HepG2 (cell line): ENCODE measurements at regions not wholly inside any gene's neighbourhood (a gene's known extent, or its start where the extent isn't known, plus 50 kb on each side); places are given as distances from the start of the nearest gene placed in this dataset.

Source experiments
- ATAC-seq: fragments of 200-7000 bp; cut with Tn5 transposase; 3 replicates; pipeline ENCODE4 v1.9.1; 2020; ENCODE audit warnings: mild to moderate bottlenecking, moderate library complexity
- BruUV-seq: library from RNA; stranded (reverse); fragments of 400-500 nt; replicated peaks from 2 replicates; lab custom pipeline; 2021; lab: Mats Ljungman, UMichigan
- CTCF ChIA-PET: fragments of 300-600 bp; formaldehyde crosslinking; extraction: SDS; loops from one replicate; lab custom pipeline; 2021; ENCODE audit warnings: low total read pairs, inconsistent platforms, low intra/inter-chr PET ratio; lab: Yijun Ruan, JAX
- POLR2A ChIA-PET: fragments of 350-600 bp; sonication (Branson Sonifier 250); formaldehyde crosslinking; loops from one replicate; lab custom pipeline; 2020; ENCODE audit warnings: antibody characterized with exemption, inconsistent platforms; lab: Yijun Ruan, JAX
- DNase-seq: peaks from one replicate; pipeline ENCODE4 v3.0.0-alpha.2; 2015; ENCODE audit warnings: low spot score
- FAIRE-seq: peaks from 3 replicates; lab custom pipeline; 2011; peaks lifted over from hg19 to GRCh38; lab: Jason Lieb, UNC
- H2AFZ ChIP-seq: one replicate; pipeline ENCODE4 v1.6.1; 2011; ENCODE audit warnings: low read length, inconsistent platforms
- H3K27ac ChIP-seq: fragments of 300-600 bp; 3 replicates; pipeline ENCODE4 v1.8.0; 2011; ENCODE audit warnings: mixed run types, mild to moderate bottlenecking, mixed read lengths, low read length, inconsistent platforms; ENCODE audit not compliant: insufficient read depth; ENCODE audit errors: extremely low read length
- H3K27me3 ChIP-seq, 2 experiments: fragments of 200-600 bp in 1 of 2; 2 replicates in 1 of 2; 3 replicates in 1 of 2; pipeline versions ENCODE4 v1.6.0 to v1.8.0; 2011; ENCODE audit warnings: low read length in 2 of 2, mild to moderate bottlenecking in 2 of 2, moderate library complexity in 2 of 2, inconsistent platforms in 1 of 2; ENCODE audit not compliant: insufficient read depth in 2 of 2, control insufficient read depth in 1 of 2
- H3K36me3 ChIP-seq, 2 experiments: fragments of 200-600 bp in 1 of 2; replicated peaks in 1 of 2; 2 replicates in 1 of 2; 3 replicates in 1 of 2; pipeline versions ENCODE4 v1.5.1 to v1.8.0; 2011; ENCODE audit warnings: low read length in 2 of 2, inconsistent platforms in 1 of 2; ENCODE audit not compliant: insufficient read depth in 2 of 2, control insufficient read depth in 1 of 2
- H3K4me1 ChIP-seq: 2 replicates; pipeline ENCODE4 v1.5.1; 2012; ENCODE audit warnings: low read length, inconsistent platforms; ENCODE audit not compliant: insufficient read depth
- H3K4me2 ChIP-seq: 2 replicates; pipeline ENCODE4 v1.6.0; 2011; ENCODE audit warnings: low read depth, low read length, inconsistent platforms
- H3K4me3 ChIP-seq, 3 experiments: fragments of 200-600 bp in 1 of 3; sonication (generic), shearing (Covaris generic) in 1 of 3; replicated peaks in 1 of 3; 2 replicates each; pipeline ENCODE4 v1.5.1; 2011 to 2016; ENCODE audit warnings: low read length in 3 of 3, inconsistent platforms in 2 of 3, low read depth in 2 of 3, mild to moderate bottlenecking in 2 of 3, control low read depth in 1 of 3, mixed read lengths in 1 of 3; ENCODE audit not compliant: insufficient read depth in 1 of 3
- H3K79me2 ChIP-seq: one replicate; pipeline ENCODE4 v1.6.1; 2011; ENCODE audit warnings: low read length, inconsistent platforms; ENCODE audit not compliant: insufficient read depth
- H3K9ac ChIP-seq: 2 replicates; pipeline ENCODE4 v1.6.0; 2011; ENCODE audit warnings: mild to moderate bottlenecking, low read depth, low read length, inconsistent platforms; ENCODE audit not compliant: insufficient read depth
- H3K9me3 ChIP-seq: 2 replicates; pipeline ENCODE4 v1.5.1; 2012; ENCODE audit warnings: mild to moderate bottlenecking, low read length
- H4K20me1 ChIP-seq: 2 replicates; pipeline ENCODE4 v1.6.0; 2011; ENCODE audit warnings: inconsistent platforms, mild to moderate bottlenecking, low read length, moderate library complexity; ENCODE audit not compliant: insufficient read depth
- KLF11 ChIP-seq: IDR thresholded peaks from 2 replicates; pipeline ENCODE4 v1.6.1; 2016; ENCODE audit warnings: missing compliant biosample characterization
- KLF16 ChIP-seq, 2 experiments: sonication (generic) in 1 of 2; formaldehyde crosslinking in 1 of 2; IDR thresholded peaks; 2 replicates each; pipeline versions ENCODE4 v1.6.1 to v1.8.0; 2016 to 2023; ENCODE audit warnings: missing genetic modification reagents in 2 of 2, missing compliant biosample characterization in 1 of 2
- MTA1 ChIP-seq: sonication (generic); formaldehyde crosslinking; IDR thresholded peaks from 2 replicates; pipeline ENCODE4 v1.4.0; 2020; ENCODE audit warnings: missing genetic modification reagents, mild to moderate bottlenecking, borderline replicate concordance
- NBN ChIP-seq: fragments of 450-650 bp; conservative IDR thresholded peaks from 2 replicates; pipeline ENCODE4 v1.6.1; 2017
- SALL1 ChIP-seq: sonication (generic); formaldehyde crosslinking; IDR thresholded peaks from 2 replicates; pipeline ENCODE4 v1.8.0; 2022; ENCODE audit warnings: mild to moderate bottlenecking, missing genetic modification reagents
- SP1 ChIP-seq, 2 experiments: fragments of 450-650 bp in 1 of 2; sonication (generic) in 1 of 2; formaldehyde crosslinking in 1 of 2; IDR thresholded peaks; 2 replicates each; pipeline versions ENCODE4 v1.4.0 to v1.6.1; 2016 to 2020; ENCODE audit warnings: missing genetic modification reagents in 1 of 2
- ZFAT ChIP-seq: sonication (generic); formaldehyde crosslinking; conservative IDR thresholded peaks from 2 replicates; pipeline ENCODE4 v1.8.1; 2023; ENCODE audit warnings: missing genetic modification reagents, inconsistent platforms
- ZFP36L2 ChIP-seq: sonication (generic); formaldehyde crosslinking; IDR thresholded peaks from 2 replicates; pipeline ENCODE4 v1.4.0; 2020; ENCODE audit warnings: missing genetic modification reagents
- ZFP62 ChIP-seq: sonication (generic); formaldehyde crosslinking; IDR thresholded peaks from 2 replicates; pipeline ENCODE4 v1.4.0; 2020; ENCODE audit warnings: missing genetic modification reagents
- ZNF253 ChIP-seq: sonication (generic); formaldehyde crosslinking; IDR thresholded peaks from 2 replicates; pipeline ENCODE4 v1.8.0; 2022; ENCODE audit warnings: mild to moderate bottlenecking, missing genetic modification reagents, borderline replicate concordance
- ZNF274 ChIP-seq: sonication (generic); formaldehyde crosslinking; IDR thresholded peaks from 2 replicates; pipeline ENCODE4 v1.5.1; 2020; ENCODE audit warnings: mild to moderate bottlenecking, missing genetic modification reagents
- ZNF432 ChIP-seq: sonication (generic); formaldehyde crosslinking; IDR thresholded peaks from 2 replicates; pipeline ENCODE4 v1.5.0; 2020; ENCODE audit warnings: missing genetic modification reagents, mild to moderate bottlenecking, borderline replicate concordance
- ZNF513 ChIP-seq: sonication (generic); formaldehyde crosslinking; conservative IDR thresholded peaks from 2 replicates; pipeline ENCODE4 v1.5.0; 2020; ENCODE audit warnings: missing genetic modification reagents
- ZNF556 ChIP-seq: sonication (generic); formaldehyde crosslinking; IDR thresholded peaks from 2 replicates; pipeline ENCODE4 v1.4.0; 2020; ENCODE audit warnings: mild to moderate bottlenecking, missing genetic modification reagents, borderline replicate concordance
- ZNF691 ChIP-seq: sonication (generic); formaldehyde crosslinking; IDR thresholded peaks from 2 replicates; pipeline ENCODE4 v1.4.0; 2020; ENCODE audit warnings: missing genetic modification reagents, low read depth, mild to moderate bottlenecking, borderline replicate concordance
- ZSCAN22 ChIP-seq: sonication (generic); formaldehyde crosslinking; IDR thresholded peaks from 2 replicates; pipeline ENCODE4 v1.4.0; 2020; ENCODE audit warnings: mild to moderate bottlenecking, missing genetic modification reagents
- ZSCAN31 ChIP-seq: sonication (generic); formaldehyde crosslinking; IDR thresholded peaks from 2 replicates; pipeline ENCODE4 v1.5.0; 2020; ENCODE audit warnings: low read depth, mild to moderate bottlenecking, missing genetic modification reagents
- WGBS: methylation state at CpG from one replicate; pipeline ENCODE4 v1.1.6; 2017; ENCODE audit warnings: low lambda C conversion rate; 5-methylcytosine and 5-hydroxymethylcytosine counted together
- in situ Hi-C: cut with HindIII; loops from 2 replicates; pipeline ENCODE4 v1.10.0; 2017; ENCODE audit warnings: low pct_unique_long_range_greater_than_20kb; ENCODE audit not compliant: extremely low pct_ligation_motif_present
- intact Hi-C: fragments of 100-400 bp; cut with micrococcal nuclease; formaldehyde crosslinking; loops from one replicate; pipeline ENCODE4 v1.10.0; 2022; ENCODE audit not compliant: unreplicated experiment
- TF ChIP-seq, protein P1 (sequence below): IDR thresholded peaks from 2 replicates; pipeline ENCODE4 v1.6.1; 2016; ENCODE audit warnings: low read depth, control low read depth

DNA sequence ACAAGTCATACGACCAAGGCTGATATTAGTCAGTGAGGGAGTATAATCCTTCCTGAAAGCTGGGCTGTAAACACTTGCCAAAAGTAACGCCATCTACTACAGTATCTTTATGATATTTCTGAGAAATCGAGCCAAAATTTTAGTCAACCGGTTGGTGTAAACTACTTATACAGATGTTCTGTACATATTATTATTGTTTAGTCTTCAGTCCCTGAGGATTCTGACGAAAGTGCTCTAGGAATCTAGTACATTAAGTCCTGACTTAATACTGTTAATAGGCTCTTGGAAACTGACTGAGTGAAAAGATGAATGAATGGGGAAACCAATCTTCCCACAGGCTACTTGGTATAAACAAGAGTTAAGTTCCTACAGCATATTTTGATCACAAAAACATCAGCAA, 274.3 kb downstream of the USP25 start (continued):
- TF ChIP-seq SP1 (IDR thresholded peaks at IDR 0.05), result no peak
- no peak for TF ChIP-seq SP1 (CRISPR knock-in tag; IDR thresholded peaks at IDR 0.05)
- TF ChIP-seq, protein P1, sequence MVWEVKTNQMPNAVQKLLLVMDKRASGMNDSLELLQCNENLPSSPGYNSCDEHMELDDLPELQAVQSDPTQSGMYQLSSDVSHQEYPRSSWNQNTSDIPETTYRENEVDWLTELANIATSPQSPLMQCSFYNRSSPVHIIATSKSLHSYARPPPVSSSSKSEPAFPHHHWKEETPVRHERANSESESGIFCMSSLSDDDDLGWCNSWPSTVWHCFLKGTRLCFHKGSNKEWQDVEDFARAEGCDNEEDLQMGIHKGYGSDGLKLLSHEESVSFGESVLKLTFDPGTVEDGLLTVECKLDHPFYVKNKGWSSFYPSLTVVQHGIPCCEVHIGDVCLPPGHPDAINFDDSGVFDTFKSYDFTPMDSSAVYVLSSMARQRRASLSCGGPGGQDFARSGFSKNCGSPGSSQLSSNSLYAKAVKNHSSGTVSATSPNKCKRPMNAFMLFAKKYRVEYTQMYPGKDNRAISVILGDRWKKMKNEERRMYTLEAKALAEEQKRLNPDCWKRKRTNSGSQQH (CRISPR knock-in tag), result no peak
- no peak for TF ChIP-seq ZNF513 (CRISPR knock-in tag)
- no peak for TF ChIP-seq KLF16 (CRISPR knock-in tag; IDR thresholded peaks at IDR 0.05)
- no peak for TF ChIP-seq NBN
- no peak for TF ChIP-seq ZNF432 (CRISPR knock-in tag)

DNA sequence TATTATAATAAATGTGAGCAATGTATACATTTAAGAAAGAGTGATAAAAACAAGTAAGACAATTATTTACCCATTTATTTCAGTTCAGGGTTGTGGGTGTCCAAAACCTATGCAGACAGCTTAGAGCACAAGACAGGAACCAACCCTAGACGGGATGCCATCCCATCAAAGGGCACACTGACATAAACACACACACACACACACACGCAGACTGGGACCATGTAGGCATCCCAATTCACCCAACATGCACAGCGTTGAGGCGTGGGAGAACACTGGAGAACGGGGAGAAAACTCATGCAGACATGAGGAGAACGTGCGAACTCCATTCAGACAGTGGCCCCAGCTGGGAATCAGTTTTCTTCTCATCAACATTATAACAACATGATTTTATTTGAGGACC, 274.7 kb downstream of the USP25 start:
- FAIRE-seq, result no peak
- no peak for TF ChIP-seq SALL1
- TF ChIP-seq ZFP62 (CRISPR knock-in tag), result no peak
- TF ChIP-seq ZSCAN22, result no peak
- no peak for TF ChIP-seq ZNF691
- no peak for TF ChIP-seq ZFAT (CRISPR knock-in tag)
- no peak for TF ChIP-seq ZNF556 (CRISPR knock-in tag)
- TF ChIP-seq MTA1 (CRISPR knock-in tag), result no peak
- no peak for TF ChIP-seq ZSCAN31 (CRISPR knock-in tag)
- no peak for TF ChIP-seq KLF11 (CRISPR knock-in tag)
- TF ChIP-seq ZFP36L2, result no peak
- no peak for TF ChIP-seq ZNF253 (CRISPR knock-in tag)
- no peak for TF ChIP-seq ZNF274
- H3K79me2 ChIP-seq, result no peaks in the 10 kb centered on the region
- H3K27ac ChIP-seq, result no peak overlapping the region
- no peaks in the 10 kb centered on the region; a peak in 1 of 5 replicates for H3K27me3 ChIP-seq
- H4K20me1 ChIP-seq, result no peaks in the 10 kb centered on the region
- H3K4me3 ChIP-seq, result no peak overlapping the region
- no peak overlapping the region for H3K9ac ChIP-seq
- POLR2A ChIA-PET, result no interaction called here
- ATAC-seq, result no peak
- H3K4me1 ChIP-seq, result no peaks in the 10 kb centered on the region
- no TSS peak for BruUV-seq
- H2AFZ ChIP-seq, result no peak overlapping the region
- CTCF ChIA-PET, result no interaction called here
- no peak overlapping the region for H3K4me2 ChIP-seq
- intact Hi-C loops, result loop anchor here (5.0 kb wide), 1 partner anchor 328 kb away; no protein-coding TSS in a partner anchor
- no peak for DNase-seq
- in situ Hi-C loops, result no loop called here
- H3K9me3 ChIP-seq, result no peaks in the 10 kb centered on the region
- H3K36me3 ChIP-seq, result no peaks in the 10 kb centered on the region
- WGBS, result 62% methylated on average over 7 of the region's 7 CpGs
